SK-N-SH (cell line): ENCODE measurements at regions not wholly inside any gene's neighbourhood (a gene's known extent, or its start where the extent isn't known, plus 50 kb on each side); places are given as distances from the start of the nearest gene placed in this dataset.

Experiments
- CTCF ChIA-PET: fragments of 300-600, 350-600 bp; formaldehyde crosslinking; extraction: SDS; loops from one replicate; lab custom pipeline; 2021; lab: Yijun Ruan, JAX
- POLR2A ChIA-PET: fragments of 350-600 bp; sonication (Branson Sonifier 250); formaldehyde crosslinking; extraction: SDS; loops from one replicate; lab custom pipeline; 2020; ENCODE audit warnings: antibody characterized with exemption, inconsistent platforms; lab: Yijun Ruan, JAX
- DNase-seq: peaks from one replicate; pipeline ENCODE4 v3.0.0; 2012
- H2AFZ ChIP-seq: fragments of 200-600 bp; sonication (generic); 2 replicates; pipeline ENCODE4 v1.8.1; 2016; ENCODE audit warnings: antibody characterized with exemption, mild to moderate bottlenecking, low read depth
- H3F3A ChIP-seq: fragments of 200-600 bp; sonication (generic); replicated peaks from 2 replicates; pipeline ENCODE3; 2016; ENCODE audit warnings: antibody characterized with exemption, mild to moderate bottlenecking; ENCODE audit not compliant: insufficient read depth
- H3K27ac ChIP-seq, 2 experiments: fragments of 200-500 bp in 1 of 2; fragments of 200-600 bp in 1 of 2; sonication (Bioruptor generic) in 1 of 2; sonication (generic), shearing (Covaris generic) in 1 of 2; 2 replicates each; pipeline versions ENCODE4 v1.5.1 to v1.6.1; 2014 to 2016; ENCODE audit warnings: low read depth in 2 of 2, inconsistent platforms in 1 of 2, low read length in 1 of 2, mild to moderate bottlenecking in 1 of 2, mixed read lengths in 1 of 2
- H3K27me3 ChIP-seq: fragments of 200-600 bp; sonication (generic), shearing (Covaris generic); 2 replicates; pipeline ENCODE4 v1.6.1; 2016; ENCODE audit warnings: mixed run types; ENCODE audit not compliant: insufficient read depth
- H3K36me3 ChIP-seq, 2 experiments: fragments of 200-500 bp in 1 of 2; fragments of 200-600 bp in 1 of 2; sonication (Bioruptor generic) in 1 of 2; sonication (generic) in 1 of 2; replicated peaks in 1 of 2; 2 replicates each; pipeline versions ENCODE3 to v1.5.1; 2014 to 2016; ENCODE audit warnings: low read length in 1 of 2, mild to moderate bottlenecking in 1 of 2; ENCODE audit not compliant: insufficient read depth in 2 of 2, control insufficient read depth in 1 of 2
- H3K4me1 ChIP-seq, 2 experiments: fragments of 200-500 bp in 1 of 2; fragments of 200-600 bp in 1 of 2; sonication (Bioruptor generic) in 1 of 2; sonication (generic), shearing (Covaris generic) in 1 of 2; 2 replicates each; pipeline versions ENCODE4 v1.5.1 to v1.6.1; 2014 to 2016; ENCODE audit warnings: low read depth in 1 of 2, low read length in 1 of 2, mixed run types in 1 of 2; ENCODE audit not compliant: insufficient read depth in 2 of 2, control insufficient read depth in 1 of 2
- H3K4me2 ChIP-seq: fragments of 200-600 bp; sonication (generic), shearing (Covaris generic); 2 replicates; pipeline ENCODE4 v1.6.1; 2017; ENCODE audit warnings: mixed run types
- H3K4me3 ChIP-seq, 2 experiments: fragments of 200-500 bp in 1 of 2; fragments of 200-600 bp in 1 of 2; sonication (Bioruptor generic) in 1 of 2; sonication (generic), shearing (Covaris generic) in 1 of 2; 2 replicates each; pipeline versions ENCODE4 v1.5.1 to v1.8.1; 2014 to 2016; ENCODE audit warnings: low read depth in 2 of 2, inconsistent platforms in 1 of 2, low read length in 1 of 2, mild to moderate bottlenecking in 1 of 2, mixed read lengths in 1 of 2, moderate library complexity in 1 of 2
- H3K79me2 ChIP-seq: fragments of 200-600 bp; sonication (generic); 2 replicates; pipeline ENCODE4 v1.8.1; 2017; ENCODE audit warnings: mild to moderate bottlenecking; ENCODE audit not compliant: insufficient read depth
- H3K9ac ChIP-seq: fragments of 200-600 bp; sonication (generic); 2 replicates; pipeline ENCODE4 v1.6.1; 2017; ENCODE audit warnings: mixed run types
- H3K9me2 ChIP-seq: fragments of 200-600 bp; sonication (generic); 2 replicates; pipeline ENCODE4 v1.6.1; 2017; ENCODE audit warnings: mixed run types
- H3K9me3 ChIP-seq: fragments of 200-600 bp; sonication (generic); 2 replicates; pipeline ENCODE4 v1.6.1; 2017; ENCODE audit warnings: mixed run types, mild to moderate bottlenecking, moderate library complexity
- H4K20me1 ChIP-seq: fragments of 200-600 bp; sonication (generic); 2 replicates; pipeline ENCODE4 v1.6.1; 2017; ENCODE audit warnings: mild to moderate bottlenecking, mixed run types; ENCODE audit not compliant: insufficient read depth
- ELF1 ChIP-seq: IDR thresholded peaks from 2 replicates; pipeline ENCODE4 v1.4.0; 2012
- FOSL2 ChIP-seq: IDR thresholded peaks from 2 replicates; pipeline ENCODE4 v1.4.0; 2012; ENCODE audit warnings: low read depth, mild to moderate bottlenecking, moderate library complexity, borderline replicate concordance
- GATA2 ChIP-seq: sonication (generic); formaldehyde crosslinking; IDR thresholded peaks from 2 replicates; pipeline ENCODE4 v1.5.0; 2020; ENCODE audit warnings: mild to moderate bottlenecking, missing genetic modification reagents
- MAX ChIP-seq: IDR thresholded peaks from 2 replicates; pipeline ENCODE4 v1.4.0; 2012; ENCODE audit warnings: low read depth
- MXI1 ChIP-seq: IDR thresholded peaks from 2 replicates; pipeline ENCODE4 v1.6.1; 2012; ENCODE audit warnings: mild to moderate bottlenecking, low read depth, low read length, improper control_type of control experiment
- NRF1 ChIP-seq: IDR thresholded peaks from 2 replicates; pipeline ENCODE4 v1.6.1; 2012; ENCODE audit warnings: low read depth, mild to moderate bottlenecking, low read length
- RCOR1 ChIP-seq: fragments of 150-350 bp; IDR thresholded peaks from 2 replicates; pipeline ENCODE4 v1.6.1; 2017; ENCODE audit warnings: antibody characterized with exemption, low read length
- REST ChIP-seq: IDR thresholded peaks from 2 replicates; pipeline ENCODE4 v1.6.1; 2012; ENCODE audit warnings: mild to moderate bottlenecking, low read depth, low read length, moderate library complexity
- RFX5 ChIP-seq: IDR thresholded peaks from 2 replicates; pipeline ENCODE4 v1.6.1; 2012; ENCODE audit warnings: mild to moderate bottlenecking, improper control_type of control experiment, low read length
- SMC3 ChIP-seq: IDR thresholded peaks from 2 replicates; pipeline ENCODE4 v1.6.1; 2012; ENCODE audit warnings: low read depth, low read length, improper control_type of control experiment
- TAF1 ChIP-seq: IDR thresholded peaks from 2 replicates; pipeline ENCODE4 v1.6.1; 2012; ENCODE audit warnings: low read depth, mild to moderate bottlenecking, low read length, moderate library complexity, borderline replicate concordance
- TEAD4 ChIP-seq: IDR thresholded peaks from 2 replicates; pipeline ENCODE4 v1.4.0; 2012; ENCODE audit warnings: mild to moderate bottlenecking, borderline replicate concordance; ENCODE audit not compliant: insufficient read depth
- USF2 ChIP-seq: fragments of 150-350 bp; IDR thresholded peaks from 2 replicates; pipeline ENCODE4 v1.6.1; 2017; ENCODE audit warnings: antibody characterized with exemption, low read length, low read depth, borderline replicate concordance
- WGBS: methylation state at CpG from one replicate; pipeline ENCODE4 v1.1.6; 2017; ENCODE audit warnings: low lambda C conversion rate; 5-methylcytosine and 5-hydroxymethylcytosine counted together
- TF ChIP-seq, protein P1 (sequence below): IDR thresholded peaks from 2 replicates; pipeline ENCODE4 v1.4.0; 2012; ENCODE audit warnings: low read depth, borderline replicate concordance
- TF ChIP-seq, protein P2 (sequence below): fragments of 150-350 bp; IDR thresholded peaks from 2 replicates; pipeline ENCODE4 v1.6.1; 2016; ENCODE audit warnings: mild to moderate bottlenecking, low read depth, low read length

DNA sequence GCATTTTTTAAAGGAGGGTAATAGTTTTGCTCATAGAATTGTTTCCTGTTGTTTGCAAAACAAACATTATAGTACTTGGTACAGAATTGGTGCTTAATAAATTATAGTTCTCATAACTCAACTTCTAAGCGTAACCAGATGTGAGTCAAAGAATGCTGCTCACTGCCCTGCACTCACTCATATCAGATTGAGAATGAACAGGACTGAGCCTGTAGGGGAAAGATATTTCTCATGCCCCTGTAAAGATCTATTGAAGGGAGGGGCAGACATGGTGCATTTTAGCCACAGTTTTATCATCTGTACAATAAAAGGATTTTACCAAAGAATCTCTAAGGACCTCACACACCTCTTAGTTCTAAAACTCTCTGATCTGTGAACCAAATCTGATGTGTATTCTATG, 358.5 kb downstream of the SEC16B start (continued):
- TF ChIP-seq RCOR1 (peak; percentile 98), TAF1 (no peak)

GRCh38 chr1:177609953-177610352, 359.9 kb downstream of the SEC16B start:
- Histone ChIP-seq H2AFZ (no peak overlapping the region), H3K9me3 (no peaks in the 10 kb centered on the region), H3K9ac (no peak overlapping the region), H3K9me2 (no peaks in the 10 kb centered on the region), H3F3A (no peaks in the 10 kb centered on the region), H3K27ac (no peak overlapping the region), H3K36me3 (no peaks in the 10 kb centered on the region), H3K79me2 (no peaks in the 10 kb centered on the region), H3K27me3 (no peaks in the 10 kb centered on the region), H3K4me1 (peaks cover 0 to 5% of the 10 kb centered on the region in 2 experiments; a peak in 2 of 4 replicates), H4K20me1 (no peaks in the 10 kb centered on the region), H3K4me2 (no peak overlapping the region), H3K4me3 (no peak overlapping the region)
- TF ChIP-seq, protein P1, sequence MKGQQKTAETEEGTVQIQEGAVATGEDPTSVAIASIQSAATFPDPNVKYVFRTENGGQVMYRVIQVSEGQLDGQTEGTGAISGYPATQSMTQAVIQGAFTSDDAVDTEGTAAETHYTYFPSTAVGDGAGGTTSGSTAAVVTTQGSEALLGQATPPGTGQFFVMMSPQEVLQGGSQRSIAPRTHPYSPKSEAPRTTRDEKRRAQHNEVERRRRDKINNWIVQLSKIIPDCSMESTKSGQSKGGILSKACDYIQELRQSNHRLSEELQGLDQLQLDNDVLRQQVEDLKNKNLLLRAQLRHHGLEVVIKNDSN, result no peak
- TF ChIP-seq REST (no peak), MAX (no peak), ELF1 (no peak), NRF1 (no peak), TEAD4 (no peak), GATA2 (no peak), FOSL2 (no peak), USF2 (no peak), RFX5 (no peak), SMC3 (no peak), MXI1 (no peak), TAF1 (no peak)
- TF ChIP-seq, protein P2, sequence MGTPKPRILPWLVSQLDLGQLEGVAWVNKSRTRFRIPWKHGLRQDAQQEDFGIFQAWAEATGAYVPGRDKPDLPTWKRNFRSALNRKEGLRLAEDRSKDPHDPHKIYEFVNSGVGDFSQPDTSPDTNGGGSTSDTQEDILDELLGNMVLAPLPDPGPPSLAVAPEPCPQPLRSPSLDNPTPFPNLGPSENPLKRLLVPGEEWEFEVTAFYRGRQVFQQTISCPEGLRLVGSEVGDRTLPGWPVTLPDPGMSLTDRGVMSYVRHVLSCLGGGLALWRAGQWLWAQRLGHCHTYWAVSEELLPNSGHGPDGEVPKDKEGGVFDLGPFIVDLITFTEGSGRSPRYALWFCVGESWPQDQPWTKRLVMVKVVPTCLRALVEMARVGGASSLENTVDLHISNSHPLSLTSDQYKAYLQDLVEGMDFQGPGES, result no peak
- ChIA-PET CTCF (no interaction called here), POLR2A (no interaction called here)
- DNase-seq, result no peak
- 14% methylated on average over 2 of the region's 2 CpGs for WGBS
